DND-41 (cell line): ENCODE measurements at regions not wholly inside any gene's neighbourhood (a gene's known extent, or its start where the extent isn't known, plus 50 kb on each side); places are given as distances from the start of the nearest gene placed in this dataset.

Source experiments
- CTCF ChIP-seq: IDR thresholded peaks from 2 replicates; pipeline ENCODE4 v1.5.1; 2012; ENCODE audit warnings: borderline replicate concordance, low read length, moderate library complexity, mild to moderate bottlenecking; ENCODE audit not compliant: poor library complexity, severe bottlenecking; ENCODE audit errors: extremely low read depth
- EZH2 ChIP-seq: IDR thresholded peaks from 3 replicates; pipeline ENCODE4 v1.6.1; 2012; ENCODE audit warnings: borderline replicate concordance, low read depth, mild to moderate bottlenecking, moderate library complexity, low read length, inconsistent platforms; ENCODE audit not compliant: severe bottlenecking

GRCh38 chr4:63017300-63017699 is 1392.0 kb downstream of the TECRL start:
- no peak for TF ChIP-seq CTCF
- TF ChIP-seq EZH2, result no peak
